Hepatocyte (in vitro differentiated cells): ENCODE measurements at regions not wholly inside any gene's neighbourhood (a gene's known extent, or its start where the extent isn't known, plus 50 kb on each side); places are given as distances from the start of the nearest gene placed in this dataset.

Experiments used
- EZH2 ChIP-seq: fragments of 200-600 bp; sonication (generic); IDR thresholded peaks from 2 replicates; pipeline ENCODE4 v1.6.1; 2016; ENCODE audit warnings: antibody characterized with exemption, mild to moderate bottlenecking, borderline replicate concordance
- EZH2phosphoT487 ChIP-seq: fragments of 200-600 bp; sonication (generic); IDR thresholded peaks from one replicate; pipeline ENCODE4 v1.6.1; 2018; ENCODE audit warnings: antibody characterized with exemption, mild to moderate bottlenecking, low read depth, moderate library complexity; ENCODE audit not compliant: unreplicated experiment, severe bottlenecking
- TF ChIP-seq, protein P1 (sequence below): fragments of 200-600 bp; sonication (generic); IDR thresholded peaks from 2 replicates; pipeline ENCODE4 v1.5.1; 2016; ENCODE audit warnings: antibody characterized with exemption, mild to moderate bottlenecking; ENCODE audit not compliant: poor library complexity

DNA sequence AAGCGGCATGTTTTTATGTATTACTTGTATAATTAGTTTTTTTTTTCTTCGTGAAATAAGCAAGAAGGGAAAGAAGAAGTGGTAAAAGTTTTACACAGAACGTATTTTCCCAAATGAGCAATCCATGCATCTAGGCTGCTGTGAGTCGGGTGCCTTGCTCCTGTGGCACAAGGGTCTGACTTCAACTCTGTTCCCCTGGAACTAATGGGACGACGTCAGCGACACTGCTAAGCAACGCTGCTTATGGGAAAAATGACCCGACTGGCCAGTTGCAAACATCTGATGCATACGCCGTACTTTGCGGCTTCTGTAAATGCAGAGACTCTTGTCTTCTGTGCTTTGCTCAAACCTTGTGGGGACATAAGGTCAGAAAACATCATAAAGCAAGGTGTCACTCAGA lies 66.3 kb downstream of the MPP7 start:
- TF ChIP-seq, protein P1, sequence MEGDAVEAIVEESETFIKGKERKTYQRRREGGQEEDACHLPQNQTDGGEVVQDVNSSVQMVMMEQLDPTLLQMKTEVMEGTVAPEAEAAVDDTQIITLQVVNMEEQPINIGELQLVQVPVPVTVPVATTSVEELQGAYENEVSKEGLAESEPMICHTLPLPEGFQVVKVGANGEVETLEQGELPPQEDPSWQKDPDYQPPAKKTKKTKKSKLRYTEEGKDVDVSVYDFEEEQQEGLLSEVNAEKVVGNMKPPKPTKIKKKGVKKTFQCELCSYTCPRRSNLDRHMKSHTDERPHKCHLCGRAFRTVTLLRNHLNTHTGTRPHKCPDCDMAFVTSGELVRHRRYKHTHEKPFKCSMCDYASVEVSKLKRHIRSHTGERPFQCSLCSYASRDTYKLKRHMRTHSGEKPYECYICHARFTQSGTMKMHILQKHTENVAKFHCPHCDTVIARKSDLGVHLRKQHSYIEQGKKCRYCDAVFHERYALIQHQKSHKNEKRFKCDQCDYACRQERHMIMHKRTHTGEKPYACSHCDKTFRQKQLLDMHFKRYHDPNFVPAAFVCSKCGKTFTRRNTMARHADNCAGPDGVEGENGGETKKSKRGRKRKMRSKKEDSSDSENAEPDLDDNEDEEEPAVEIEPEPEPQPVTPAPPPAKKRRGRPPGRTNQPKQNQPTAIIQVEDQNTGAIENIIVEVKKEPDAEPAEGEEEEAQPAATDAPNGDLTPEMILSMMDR, result no peak
- TF ChIP-seq EZH2 (no peak), EZH2phosphoT487 (no peak)
